ENCODE measurements at regions not wholly inside any gene's neighbourhood (a gene's known extent, or its start where the extent isn't known, plus 50 kb on each side); places are given as distances from the start of the nearest gene placed in this dataset.

GRCh38 chr9:85408494-85408893, 333.3 kb downstream of the AGTPBP1 start:
- H3K9me3 ChIP-seq = no peaks in the 10 kb centered on the region
- no peak overlapping the region for H3K4me3 ChIP-seq (ENCODE audit: low read depth, low read length)
- DNase-seq = no peak
- no peak for TF ChIP-seq CTCF (IDR thresholded peaks at IDR 0.05; ENCODE audit: low read depth, low read length)
- no peaks in the 10 kb centered on the region for H3K36me3 ChIP-seq
- H3K27me3 ChIP-seq = no peaks in the 10 kb centered on the region
- no peaks in the 10 kb centered on the region for H3K4me1 ChIP-seq

- no peak for DNase-seq
- no peak for TF ChIP-seq CTCF (IDR thresholded peaks at IDR 0.05; ENCODE audit: low read depth, low read length)
Observed at GRCh38 chr9:85405566-85405950, 336.2 kb downstream of the AGTPBP1 start.

GRCh38 chr9:85404911-85405565, 336.7 kb downstream of the AGTPBP1 start:
- Histone ChIP-seq H3K36me3 (no peaks in the 10 kb centered on the region), H3K9me3 (no peaks in the 10 kb centered on the region), H3K27me3 (no peaks in the 10 kb centered on the region), H3K4me3 (ENCODE audit: low read depth, low read length) (no peak overlapping the region), H3K4me1 (peaks cover 12% of the 10 kb centered on the region)
- TF ChIP-seq CTCF (IDR thresholded peaks at IDR 0.05; ENCODE audit: low read depth, low read length) = no peak
- DNase-seq = no peak

More at GRCh38 chr9:85405566-85405950, 336.2 kb downstream of the AGTPBP1 start:
- H3K27me3 ChIP-seq = no peaks in the 10 kb centered on the region
- H3K4me3 ChIP-seq (ENCODE audit: low read depth, low read length) = no peak overlapping the region
- H3K36me3 ChIP-seq = no peaks in the 10 kb centered on the region
- H3K9me3 ChIP-seq = no peaks in the 10 kb centered on the region
- peaks cover 12% of the 10 kb centered on the region for H3K4me1 ChIP-seq

- H3K27me3 ChIP-seq = no peaks in the 10 kb centered on the region
- TF ChIP-seq CTCF (IDR thresholded peaks at IDR 0.05; ENCODE audit: low read depth, low read length) = no peak
- H3K9me3 ChIP-seq = no peaks in the 10 kb centered on the region
- no peak overlapping the region; the same call in 1 of the 2 replicates for H3K4me3 ChIP-seq (ENCODE audit: low read depth, low read length)
- DNase-seq = no peak
- peaks cover 12% of the 10 kb centered on the region for H3K4me1 ChIP-seq
- H3K36me3 ChIP-seq = no peaks in the 10 kb centered on the region
Observed at GRCh38 chr9:85402551-85402950, 339.2 kb downstream of the AGTPBP1 start.

- Histone ChIP-seq H3K9me3 (no peaks in the 10 kb centered on the region), H3K27me3 (no peaks in the 10 kb centered on the region), H3K36me3 (no peaks in the 10 kb centered on the region), H3K4me3 (ENCODE audit: low read depth, low read length) (no peak overlapping the region; the same call in 1 of the 2 replicates), H3K4me1 (peaks cover 12% of the 10 kb centered on the region)
- peak; percentile 39 for DNase-seq
- no peak for TF ChIP-seq CTCF (IDR thresholded peaks at IDR 0.05; ENCODE audit: low read depth, low read length)
Observed at GRCh38 chr9:85401998-85402397, 339.8 kb downstream of the AGTPBP1 start.

- peaks cover 7% of the 10 kb centered on the region for H3K4me1 ChIP-seq
- H3K27me3 ChIP-seq = no peaks in the 10 kb centered on the region
- no peak for TF ChIP-seq CTCF (IDR thresholded peaks at IDR 0.05; ENCODE audit: low read depth, low read length)
- no peaks in the 10 kb centered on the region for H3K9me3 ChIP-seq
- no peaks in the 10 kb centered on the region for H3K36me3 ChIP-seq
- no peak overlapping the region for H3K4me3 ChIP-seq (ENCODE audit: low read depth, low read length)
- no peak for DNase-seq
Observed at GRCh38 chr9:85397005-85397404, 344.7 kb downstream of the AGTPBP1 start.
